B cell (primary cell): ENCODE measurements at regions not wholly inside any gene's neighbourhood (a gene's known extent, or its start where the extent isn't known, plus 50 kb on each side); places are given as distances from the start of the nearest gene placed in this dataset.

ENCODE experiments used
- ATAC-seq: fragments of 200-7000 bp; cut with Tn5 transposase; one replicate; pipeline ENCODE4 v1.10.0; 2021; ENCODE audit warnings: low read depth, mild to moderate bottlenecking, moderate number of reproducible peaks, moderate library complexity
- CTCF ChIA-PET: fragments of 350-600 bp; sonication (Branson Sonifier 250); formaldehyde crosslinking; loops from one replicate; lab custom pipeline; 2021; ENCODE audit warnings: antibody characterized with exemption, inconsistent platforms; lab: Charles Lee
- POLR2A ChIA-PET: fragments of 350-600 bp; sonication (Branson Sonifier 250); formaldehyde crosslinking; loops from one replicate; lab custom pipeline; 2021; ENCODE audit warnings: antibody characterized with exemption; lab: Charles Lee
- DNase-seq: peaks from one replicate; pipeline ENCODE4 v3.0.0; 2013
- H2AFZ ChIP-seq: 2 replicates; pipeline ENCODE4 v1.6.1; 2012; ENCODE audit warnings: mild to moderate bottlenecking, low read depth, low read length; ENCODE audit not compliant: insufficient read depth, poor library complexity, severe bottlenecking
- H3K27ac ChIP-seq, 2 donors: 1 replicate in 1 of 2; 2 replicates in 1 of 2; pipeline ENCODE4 v1.5.1; 2012 to 2013; ENCODE audit warnings: low read length in 2 of 2, mild to moderate bottlenecking in 2 of 2, moderate library complexity in 1 of 2
- H3K27me3 ChIP-seq, 4 experiments: fragments of 200-600 bp in 1 of 4; sonication (generic) in 1 of 4; replicated peaks in 1 of 4; 1 replicate in 2 of 4; 2 replicates in 2 of 4; pipeline versions ENCODE4 v1.6.1 to v1.7.0; 2013 to 2016; ENCODE audit warnings: low read length in 3 of 4, mild to moderate bottlenecking in 2 of 4, mixed read lengths in 1 of 4, moderate library complexity in 1 of 4; ENCODE audit not compliant: insufficient read depth in 4 of 4, control insufficient read depth in 3 of 4; ENCODE audit errors: control extremely low read depth in 1 of 4
- H3K36me3 ChIP-seq, 2 experiments: replicated peaks in 1 of 2; 1 replicate in 1 of 2; 2 replicates in 1 of 2; pipeline versions ENCODE4 v1.6.1 to v1.7.1; 2013; ENCODE audit warnings: low read length in 1 of 2; ENCODE audit not compliant: insufficient read depth in 2 of 2, control insufficient read depth in 1 of 2; ENCODE audit errors: control extremely low read depth in 1 of 2, extremely low read depth in 1 of 2
- H3K4me1 ChIP-seq, 2 donors: fragments of 200-600 bp in 1 of 2; sonication (generic) in 1 of 2; 1 replicate in 1 of 2; 2 replicates in 1 of 2; pipeline versions ENCODE4 v1.5.1 to v1.6.1; 2013 to 2017; ENCODE audit warnings: low read length in 2 of 2; ENCODE audit not compliant: control insufficient read depth in 2 of 2, insufficient read depth in 2 of 2
- H3K4me2 ChIP-seq: replicated peaks from 2 replicates; pipeline ENCODE3; 2012; ENCODE audit warnings: mild to moderate bottlenecking, low read depth, low read length; ENCODE audit not compliant: poor library complexity, severe bottlenecking
- H3K4me3 ChIP-seq, 5 experiments: fragments of 200-600 bp in 1 of 5; sonication (generic) in 1 of 5; 1 replicate in 3 of 5; 2 replicates in 2 of 5; pipeline versions ENCODE4 v1.5.1 to v1.7.0; 2011 to 2016; ENCODE audit warnings: low read length in 4 of 5, mild to moderate bottlenecking in 4 of 5, low read depth in 2 of 5, control low read depth in 1 of 5, moderate library complexity in 1 of 5; ENCODE audit not compliant: insufficient read depth in 1 of 5; ENCODE audit errors: control extremely low read depth in 1 of 5, extremely low read depth in 1 of 5
- H3K79me2 ChIP-seq: fragments of 200-600 bp; sonication (generic); one replicate; pipeline ENCODE4 v1.6.0; 2016; ENCODE audit warnings: low read length; ENCODE audit not compliant: control insufficient read depth, insufficient read depth
- H3K9ac ChIP-seq: fragments of 200-600 bp; sonication (generic); 2 replicates; pipeline ENCODE4 v1.6.1; 2017; ENCODE audit warnings: mild to moderate bottlenecking, low read length, moderate library complexity
- H3K9me3 ChIP-seq, 3 donors: one replicate each; pipeline versions ENCODE4 v1.6.1 to v1.7.1; 2013; ENCODE audit warnings: low read length in 2 of 3; ENCODE audit not compliant: control insufficient read depth in 2 of 3, insufficient read depth in 1 of 3; ENCODE audit errors: control extremely low read depth in 1 of 3
- H4K20me1 ChIP-seq: 2 replicates; pipeline ENCODE4 v1.6.0; 2012; ENCODE audit warnings: mild to moderate bottlenecking, low read length; ENCODE audit not compliant: insufficient read depth, control insufficient read depth, poor library complexity, severe bottlenecking
- H3K27ac Mint-ChIP-seq: one replicate; pipeline ENCODE4 v1.8.0; 2021; ENCODE audit warnings: mixed read lengths
- H3K27me3 Mint-ChIP-seq: one replicate; pipeline ENCODE4 v1.8.0; 2021; ENCODE audit warnings: mixed read lengths
- H3K4me1 Mint-ChIP-seq: one replicate; pipeline ENCODE4 v1.8.0; 2021; ENCODE audit warnings: mixed read lengths
- H3K4me3 Mint-ChIP-seq: one replicate; pipeline ENCODE4 v1.8.0; 2021; ENCODE audit warnings: mixed read lengths
- H3K9me3 Mint-ChIP-seq: one replicate; pipeline ENCODE4 v1.8.0; 2022; ENCODE audit warnings: mixed read lengths; ENCODE audit not compliant: insufficient read depth
- EZH2 ChIP-seq: IDR thresholded peaks from 2 replicates; pipeline ENCODE4 v1.6.1; 2012; ENCODE audit warnings: borderline replicate concordance, low read depth, mild to moderate bottlenecking, moderate library complexity, low read length; ENCODE audit not compliant: insufficient read depth, poor library complexity, severe bottlenecking
- WGBS: methylation state at CpG from one replicate; pipeline ENCODE4 v1.1.5; 2013; ENCODE audit warnings: missing lambda C conversion rate; ENCODE audit not compliant: insufficient coverage; 5-methylcytosine and 5-hydroxymethylcytosine counted together
- intact Hi-C: fragments of 100-400 bp; cut with micrococcal nuclease; formaldehyde crosslinking; loops from one replicate; pipeline ENCODE4 v1.10.0; 2022
- TF ChIP-seq, protein P1 (sequence below): fragments of 200-600 bp; IDR thresholded peaks from one replicate; pipeline ENCODE4 v1.8.0; 2022; ENCODE audit warnings: antibody characterized with exemption, mild to moderate bottlenecking

DNA sequence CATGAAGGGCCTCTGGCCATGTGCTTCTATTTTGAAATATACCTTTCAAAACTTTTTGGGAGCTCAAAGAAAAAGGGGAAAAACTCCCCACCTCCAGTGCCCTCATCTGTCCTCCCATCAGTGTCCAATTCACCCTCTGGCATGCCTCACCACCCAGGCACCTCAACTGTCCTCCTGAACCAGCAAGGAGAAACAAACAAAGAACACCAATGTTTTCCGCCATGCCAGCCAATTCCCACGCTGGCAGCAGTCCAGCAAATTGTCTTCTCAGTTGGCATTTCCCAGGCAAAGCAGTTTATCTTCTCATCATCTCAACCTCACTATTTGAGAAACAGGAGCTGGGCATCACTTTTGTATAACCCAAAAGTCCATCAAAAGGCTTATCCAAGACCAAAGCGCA, 496.9 kb downstream of the SOX6 start:
- H4K20me1 ChIP-seq: no peaks in the 10 kb centered on the region
- no peak for TF ChIP-seq EZH2
- TF ChIP-seq, protein P1, sequence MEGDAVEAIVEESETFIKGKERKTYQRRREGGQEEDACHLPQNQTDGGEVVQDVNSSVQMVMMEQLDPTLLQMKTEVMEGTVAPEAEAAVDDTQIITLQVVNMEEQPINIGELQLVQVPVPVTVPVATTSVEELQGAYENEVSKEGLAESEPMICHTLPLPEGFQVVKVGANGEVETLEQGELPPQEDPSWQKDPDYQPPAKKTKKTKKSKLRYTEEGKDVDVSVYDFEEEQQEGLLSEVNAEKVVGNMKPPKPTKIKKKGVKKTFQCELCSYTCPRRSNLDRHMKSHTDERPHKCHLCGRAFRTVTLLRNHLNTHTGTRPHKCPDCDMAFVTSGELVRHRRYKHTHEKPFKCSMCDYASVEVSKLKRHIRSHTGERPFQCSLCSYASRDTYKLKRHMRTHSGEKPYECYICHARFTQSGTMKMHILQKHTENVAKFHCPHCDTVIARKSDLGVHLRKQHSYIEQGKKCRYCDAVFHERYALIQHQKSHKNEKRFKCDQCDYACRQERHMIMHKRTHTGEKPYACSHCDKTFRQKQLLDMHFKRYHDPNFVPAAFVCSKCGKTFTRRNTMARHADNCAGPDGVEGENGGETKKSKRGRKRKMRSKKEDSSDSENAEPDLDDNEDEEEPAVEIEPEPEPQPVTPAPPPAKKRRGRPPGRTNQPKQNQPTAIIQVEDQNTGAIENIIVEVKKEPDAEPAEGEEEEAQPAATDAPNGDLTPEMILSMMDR: no peak
- Mint-ChIP-seq H3K4me1 (no peaks in the 10 kb centered on the region), H3K27me3 (peaks cover 5% of the 10 kb centered on the region), H3K4me3 (no peak overlapping the region), H3K27ac (no peak overlapping the region), H3K9me3 (no peaks in the 10 kb centered on the region)
- no peaks in the 10 kb centered on the region for H3K9me3 ChIP-seq
- intact Hi-C loops: no loop called here
- no peaks in the 10 kb centered on the region for H3K36me3 ChIP-seq
- no peak overlapping the region for H3K9ac ChIP-seq
- ATAC-seq (no peak), DNase-seq (no peak)
- no peaks in the 10 kb centered on the region for H3K79me2 ChIP-seq
- CTCF ChIA-PET: no interaction called here
- H2AFZ ChIP-seq: no peak overlapping the region
- no peak overlapping the region for H3K4me3 ChIP-seq
- 95% methylated on average over 2 of the region's 3 CpGs for WGBS
- no peak overlapping the region for H3K4me2 ChIP-seq
- POLR2A ChIA-PET: no interaction called here
- H3K4me1 ChIP-seq: no peaks in the 10 kb centered on the region
- H3K27me3 ChIP-seq: no peaks in the 10 kb centered on the region
- H3K27ac ChIP-seq: no peak overlapping the region

DNA sequence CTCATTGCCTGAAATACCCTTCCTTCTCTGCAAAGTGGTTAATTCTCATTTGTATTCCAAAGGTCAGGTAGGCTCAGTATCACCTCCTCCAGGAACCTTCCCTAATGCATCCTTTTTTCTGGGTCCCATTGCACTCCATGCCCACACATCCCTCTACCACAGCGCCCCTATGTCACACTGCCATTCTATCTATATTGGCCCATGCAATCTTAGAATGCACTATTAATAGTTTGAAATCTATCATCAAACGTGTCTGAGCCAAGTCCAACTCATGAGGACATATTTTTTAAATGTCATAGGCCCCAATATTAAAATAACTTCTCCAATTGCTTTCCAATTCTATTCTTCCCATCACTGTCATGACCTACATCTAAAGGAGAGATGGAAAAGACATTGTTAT, 495.1 kb downstream of the SOX6 start:
- no peaks in the 10 kb centered on the region for H3K4me1 ChIP-seq
- Mint-ChIP-seq H3K4me1 (no peaks in the 10 kb centered on the region), H3K27ac (no peak overlapping the region), H3K4me3 (no peak overlapping the region), H3K9me3 (no peaks in the 10 kb centered on the region), H3K27me3 (peaks cover 5% of the 10 kb centered on the region)
- no peak for TF ChIP-seq EZH2
- TF ChIP-seq, protein P1: no peak
- no peak overlapping the region for H2AFZ ChIP-seq
- no peak overlapping the region for H3K4me2 ChIP-seq
- H3K27ac ChIP-seq: no peak overlapping the region
- H4K20me1 ChIP-seq: no peaks in the 10 kb centered on the region
- DNase-seq (no peak), ATAC-seq (no peak)
- no peak overlapping the region for H3K4me3 ChIP-seq
- no peaks in the 10 kb centered on the region for H3K79me2 ChIP-seq
- no peaks in the 10 kb centered on the region for H3K27me3 ChIP-seq
- ChIA-PET CTCF (no interaction called here), POLR2A (no interaction called here)
- intact Hi-C loops: no loop called here
- no peaks in the 10 kb centered on the region for H3K9me3 ChIP-seq
- WGBS: 60% methylated on average over 2 of the region's 2 CpGs
- no peak overlapping the region for H3K9ac ChIP-seq
- no peaks in the 10 kb centered on the region for H3K36me3 ChIP-seq
